Type B pancreatic cell (in vitro differentiated cells): ENCODE measurements at regions not wholly inside any gene's neighbourhood (a gene's known extent, or its start where the extent isn't known, plus 50 kb on each side); places are given as distances from the start of the nearest gene placed in this dataset.
"Not testable (repeated sequence)": the region's sequence is repeated elsewhere in the genome, so short reads cannot be mapped to it uniquely, and the experiment has no call there.

ENCODE experiments used
- DNase-seq: peaks from one replicate; pipeline ENCODE4 v3.0.0; 2021; ENCODE audit warnings: mixed read lengths; ENCODE audit not compliant: unreplicated experiment; ENCODE audit errors: extremely low spot score
- H3K27ac Mint-ChIP-seq: 2 replicates; pipeline ENCODE4 v1.8.0; 2021; ENCODE audit warnings: mild to moderate bottlenecking, mixed read lengths
- H3K27me3 Mint-ChIP-seq: 2 replicates; pipeline ENCODE4 v1.8.0; 2021; ENCODE audit warnings: mixed read lengths
- H3K36me3 Mint-ChIP-seq: 2 replicates; pipeline ENCODE4 v1.8.0; 2021; ENCODE audit warnings: mixed read lengths
- H3K4me1 Mint-ChIP-seq: one replicate; pipeline ENCODE4 v1.8.0; 2021; ENCODE audit warnings: mixed read lengths; ENCODE audit not compliant: unreplicated experiment
- H3K4me3 Mint-ChIP-seq: 2 replicates; pipeline ENCODE4 v1.8.0; 2021; ENCODE audit warnings: mild to moderate bottlenecking, mixed read lengths
- H3K9me3 Mint-ChIP-seq: 2 replicates; pipeline ENCODE4 v1.8.0; 2021; ENCODE audit warnings: mixed read lengths
- CTCF ChIP-seq: fragments of 200-600 bp; sonication (generic); conservative IDR thresholded peaks from 2 replicates; pipeline ENCODE4 v1.5.0; 2021; ENCODE audit warnings: antibody characterized with exemption, mild to moderate bottlenecking

GRCh38 chr5:105868038-105868780, 1802.5 kb downstream of the EFNA5 start:
- DNase-seq = no peak
- no peaks in the 10 kb centered on the region for H3K27me3 Mint-ChIP-seq
- H3K27ac Mint-ChIP-seq = no peak overlapping the region
- H3K36me3 Mint-ChIP-seq = peaks cover 3% of the 10 kb centered on the region
- TF ChIP-seq CTCF = no peak
- H3K9me3 Mint-ChIP-seq = peaks cover 11% of the 10 kb centered on the region
- no peak overlapping the region for H3K4me3 Mint-ChIP-seq
- no peaks in the 10 kb centered on the region for H3K4me1 Mint-ChIP-seq

GRCh38 chr5:105865834-105866233, 1804.9 kb downstream of the EFNA5 start:
- H3K4me1 Mint-ChIP-seq = no peaks in the 10 kb centered on the region
- no peak for TF ChIP-seq CTCF
- H3K36me3 Mint-ChIP-seq = peaks cover 3% of the 10 kb centered on the region
- DNase-seq = no peak
- peaks cover 11% of the 10 kb centered on the region for H3K9me3 Mint-ChIP-seq
- no peaks in the 10 kb centered on the region for H3K27me3 Mint-ChIP-seq
- no peak overlapping the region for H3K4me3 Mint-ChIP-seq
- H3K27ac Mint-ChIP-seq = no peak overlapping the region

- not testable (repeated sequence) for H3K27ac Mint-ChIP-seq, H3K27me3 Mint-ChIP-seq, H3K4me3 Mint-ChIP-seq, H3K36me3 Mint-ChIP-seq, H3K9me3 Mint-ChIP-seq, DNase-seq, H3K4me1 Mint-ChIP-seq
Measured at GRCh38 chr5:105859350-105859749, 1811.4 kb downstream of the EFNA5 start.

- H3K9me3 Mint-ChIP-seq = peaks cover 4% of the 10 kb centered on the region
- no peaks in the 10 kb centered on the region for H3K36me3 Mint-ChIP-seq
- no peak overlapping the region for H3K27ac Mint-ChIP-seq
- no peaks in the 10 kb centered on the region for H3K27me3 Mint-ChIP-seq
- H3K4me1 Mint-ChIP-seq = peaks cover 5% of the 10 kb centered on the region
- no peak for TF ChIP-seq CTCF
- no peak for DNase-seq
- H3K4me3 Mint-ChIP-seq = no peak overlapping the region
Measured at GRCh38 chr5:105849701-105850100, 1821.0 kb downstream of the EFNA5 start.

- no peak for TF ChIP-seq CTCF
- Mint-ChIP-seq H3K9me3 (peaks cover 6% of the 10 kb centered on the region), H3K36me3 (no peaks in the 10 kb centered on the region), H3K27ac (no peak overlapping the region), H3K4me3 (no peak overlapping the region), H3K4me1 (no peaks in the 10 kb centered on the region), H3K27me3 (no peaks in the 10 kb centered on the region)
- DNase-seq = no peak
Measured at GRCh38 chr5:105840800-105841199, 1829.9 kb downstream of the EFNA5 start.

- H3K27me3 Mint-ChIP-seq = no peaks in the 10 kb centered on the region
- peaks cover 6% of the 10 kb centered on the region for H3K9me3 Mint-ChIP-seq
- H3K4me1 Mint-ChIP-seq = no peaks in the 10 kb centered on the region
- H3K36me3 Mint-ChIP-seq = no peaks in the 10 kb centered on the region
- no peak overlapping the region for H3K4me3 Mint-ChIP-seq
- DNase-seq = no peak
- no peak for TF ChIP-seq CTCF
- H3K27ac Mint-ChIP-seq = no peak overlapping the region
Measured at GRCh38 chr5:105836887-105837286, 1833.8 kb downstream of the EFNA5 start.
